Transverse colon (tissue), 3 donors: ENCODE measurements at regions not wholly inside any gene's neighbourhood (a gene's known extent, or its start where the extent isn't known, plus 50 kb on each side); places are given as distances from the start of the nearest gene placed in this dataset.

Experiments
- POLR2A ChIP-seq: fragments of 450-650 bp; IDR thresholded peaks from one replicate; pipeline ENCODE4 v1.6.1; 2016; ENCODE audit warnings: antibody characterized with exemption, mild to moderate bottlenecking, moderate library complexity
- TF ChIP-seq, protein P1 (sequence below), 5 experiments: fragments of 200-600 bp in 3 of 5; fragments of 450-650 bp in 2 of 5; sonication (generic) in 3 of 5; IDR thresholded peaks; 1 replicate in 2 of 5; 2 replicates in 3 of 5; pipeline ENCODE4 v1.5.1; 2016 to 2017; ENCODE audit warnings: antibody characterized with exemption in 5 of 5, inconsistent platforms in 3 of 5, mild to moderate bottlenecking in 2 of 5, moderate library complexity in 1 of 5

DNA sequence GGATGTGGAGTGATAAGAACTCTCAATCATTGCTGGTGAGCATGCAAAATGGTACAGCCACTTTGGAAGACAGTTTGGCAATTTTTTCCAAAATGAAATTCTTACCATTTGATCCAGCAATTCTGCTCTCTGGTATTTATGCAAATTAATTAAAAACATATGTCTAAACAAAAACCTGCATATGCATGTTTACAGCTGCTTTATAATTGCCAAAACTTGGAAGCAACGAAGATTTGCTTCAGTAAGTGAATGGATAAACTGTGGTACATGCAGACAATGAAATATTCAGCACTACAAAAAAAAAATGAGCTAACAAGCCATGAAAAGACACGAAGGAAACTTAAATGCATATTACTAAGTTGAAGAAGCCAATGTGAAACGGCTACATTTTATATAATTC, 55.5 kb upstream of the SMLR1 start:
- TF ChIP-seq, protein P1, sequence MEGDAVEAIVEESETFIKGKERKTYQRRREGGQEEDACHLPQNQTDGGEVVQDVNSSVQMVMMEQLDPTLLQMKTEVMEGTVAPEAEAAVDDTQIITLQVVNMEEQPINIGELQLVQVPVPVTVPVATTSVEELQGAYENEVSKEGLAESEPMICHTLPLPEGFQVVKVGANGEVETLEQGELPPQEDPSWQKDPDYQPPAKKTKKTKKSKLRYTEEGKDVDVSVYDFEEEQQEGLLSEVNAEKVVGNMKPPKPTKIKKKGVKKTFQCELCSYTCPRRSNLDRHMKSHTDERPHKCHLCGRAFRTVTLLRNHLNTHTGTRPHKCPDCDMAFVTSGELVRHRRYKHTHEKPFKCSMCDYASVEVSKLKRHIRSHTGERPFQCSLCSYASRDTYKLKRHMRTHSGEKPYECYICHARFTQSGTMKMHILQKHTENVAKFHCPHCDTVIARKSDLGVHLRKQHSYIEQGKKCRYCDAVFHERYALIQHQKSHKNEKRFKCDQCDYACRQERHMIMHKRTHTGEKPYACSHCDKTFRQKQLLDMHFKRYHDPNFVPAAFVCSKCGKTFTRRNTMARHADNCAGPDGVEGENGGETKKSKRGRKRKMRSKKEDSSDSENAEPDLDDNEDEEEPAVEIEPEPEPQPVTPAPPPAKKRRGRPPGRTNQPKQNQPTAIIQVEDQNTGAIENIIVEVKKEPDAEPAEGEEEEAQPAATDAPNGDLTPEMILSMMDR (IDR thresholded peaks at IDR 0.05), result no peak
- no peak for TF ChIP-seq POLR2A
